KMS-11 (cell line): ENCODE measurements at regions not wholly inside any gene's neighbourhood (a gene's known extent, or its start where the extent isn't known, plus 50 kb on each side); places are given as distances from the start of the nearest gene placed in this dataset.

Source experiments
- H2AFZ ChIP-seq: fragments of 200-600 bp; sonication (generic); 2 replicates; pipeline ENCODE4 v1.6.1; 2016; ENCODE audit warnings: antibody characterized with exemption, mixed run types, low read depth
- H3K27ac ChIP-seq: fragments of 200-600 bp; sonication (generic); 2 replicates; pipeline ENCODE4 v1.6.1; 2016; ENCODE audit warnings: mild to moderate bottlenecking, mixed run types
- H3K27me3 ChIP-seq: fragments of 200-600 bp; sonication (generic); 2 replicates; pipeline ENCODE4 v1.6.1; 2017; ENCODE audit warnings: mild to moderate bottlenecking, low read depth, mixed run types, moderate library complexity; ENCODE audit not compliant: insufficient read depth
- H3K36me3 ChIP-seq: fragments of 200-600 bp; sonication (generic); 2 replicates; pipeline ENCODE4 v1.6.1; 2017; ENCODE audit warnings: mild to moderate bottlenecking, mixed run types; ENCODE audit not compliant: insufficient read depth
- H3K4me1 ChIP-seq: fragments of 200-600 bp; sonication (generic); 2 replicates; pipeline ENCODE4 v1.6.1; 2016; ENCODE audit warnings: mild to moderate bottlenecking, low read depth, mixed run types; ENCODE audit not compliant: poor library complexity, severe bottlenecking
- H3K4me2 ChIP-seq: fragments of 200-600 bp; sonication (generic); 2 replicates; pipeline ENCODE4 v1.7.0; 2016; ENCODE audit warnings: mild to moderate bottlenecking, mixed run types
- H3K4me3 ChIP-seq: fragments of 200-600 bp; sonication (generic); IDR thresholded peaks from 2 replicates; pipeline ENCODE4 v1.6.1; 2017; ENCODE audit warnings: low read depth, low read length, mixed read lengths; ENCODE audit not compliant: insufficient read depth
- H3K79me2 ChIP-seq: fragments of 200-600 bp; sonication (generic); 2 replicates; pipeline ENCODE4 v1.6.1; 2016; ENCODE audit warnings: low read depth, mixed run types; ENCODE audit not compliant: insufficient read depth
- H3K9ac ChIP-seq: fragments of 200-600 bp; sonication (generic); 2 replicates; pipeline ENCODE4 v1.6.1; 2016; ENCODE audit warnings: mild to moderate bottlenecking, mixed run types
- H4K20me1 ChIP-seq: fragments of 200-600 bp; sonication (generic); 2 replicates; pipeline ENCODE4 v1.6.1; 2016; ENCODE audit warnings: mild to moderate bottlenecking, mixed run types; ENCODE audit not compliant: insufficient read depth
- CTCF ChIP-seq: fragments of 200-600 bp; sonication (generic); conservative IDR thresholded peaks from 2 replicates; pipeline ENCODE4 v1.6.1; 2017; ENCODE audit warnings: low read depth, mild to moderate bottlenecking, antibody characterized with exemption, low read length, moderate library complexity, mixed read lengths

DNA sequence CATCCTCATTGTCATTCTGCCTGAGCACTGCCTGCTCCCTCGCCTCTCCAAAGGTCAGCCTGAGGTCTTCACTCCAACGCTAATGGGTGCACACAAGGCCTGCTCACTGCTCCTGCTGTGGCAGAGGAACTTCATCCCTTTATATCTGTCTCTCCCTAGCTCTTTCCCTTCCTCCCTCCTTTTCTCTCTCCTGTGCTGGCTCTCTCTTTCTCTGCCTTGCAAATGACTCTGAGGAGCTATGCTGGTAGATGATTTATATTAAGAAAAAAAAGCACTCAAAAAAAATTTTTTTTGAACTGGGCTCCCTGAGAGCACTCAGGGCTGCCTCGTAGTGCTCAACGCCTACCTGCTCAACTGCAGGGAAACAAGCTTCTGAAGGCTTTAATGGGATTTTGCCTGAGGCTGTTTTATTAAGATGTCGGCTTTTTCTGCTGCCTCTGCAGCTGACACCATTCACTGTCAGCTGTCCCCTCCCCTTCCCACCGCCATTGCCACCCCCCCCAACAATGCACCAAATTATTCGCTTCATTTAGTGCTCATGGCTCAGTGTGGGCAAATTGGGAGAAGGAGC lies 137.7 kb upstream of the DEFB112 start:
- Histone ChIP-seq H3K4me3 (no peak overlapping the region), H3K27me3 (no peaks in the 10 kb centered on the region), H3K9ac (no peak overlapping the region), H3K4me2 (no peak overlapping the region), H3K36me3 (no peaks in the 10 kb centered on the region), H4K20me1 (no peaks in the 10 kb centered on the region), H3K27ac (no peak overlapping the region), H3K4me1 (no peaks in the 10 kb centered on the region), H3K79me2 (no peaks in the 10 kb centered on the region), H2AFZ (no peak overlapping the region)
- no peak for TF ChIP-seq CTCF

GRCh38 chr6:50198245-50198644 lies 148.5 kb upstream of the DEFB112 start:
- no peaks in the 10 kb centered on the region for H3K27me3 ChIP-seq
- no peak overlapping the region for H3K27ac ChIP-seq
- no peak for TF ChIP-seq CTCF
- no peaks in the 10 kb centered on the region for H4K20me1 ChIP-seq
- H3K36me3 ChIP-seq = no peaks in the 10 kb centered on the region
- H3K4me1 ChIP-seq = no peaks in the 10 kb centered on the region
- no peak overlapping the region for H3K9ac ChIP-seq
- H2AFZ ChIP-seq = no peak overlapping the region
- no peak overlapping the region for H3K4me3 ChIP-seq
- no peak overlapping the region for H3K4me2 ChIP-seq
- no peaks in the 10 kb centered on the region for H3K79me2 ChIP-seq

DNA sequence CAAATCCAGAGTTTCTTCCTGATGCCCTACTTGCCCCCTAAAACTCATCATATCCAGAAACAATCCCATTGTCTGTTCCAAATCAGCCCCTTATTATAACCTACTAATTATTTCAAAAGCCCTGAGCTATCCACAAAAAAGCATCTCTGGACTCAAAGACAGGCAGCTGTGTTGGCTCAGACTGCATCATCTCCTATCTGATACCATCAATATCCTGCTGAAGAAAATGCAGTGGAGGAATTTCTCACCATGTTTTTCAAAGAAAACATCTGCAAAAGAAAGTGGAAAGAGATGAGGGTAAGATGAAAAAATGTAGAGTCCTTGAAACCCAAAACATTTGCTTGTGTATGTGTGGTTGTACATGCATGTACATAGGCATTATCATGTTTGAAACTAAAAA lies 153.0 kb upstream of the DEFB112 start:
- Histone ChIP-seq H3K27me3 (no peaks in the 10 kb centered on the region), H3K9ac (no peak overlapping the region), H3K4me2 (no peak overlapping the region), H3K36me3 (no peaks in the 10 kb centered on the region), H2AFZ (no peak overlapping the region), H3K27ac (no peak overlapping the region), H4K20me1 (no peaks in the 10 kb centered on the region), H3K4me3 (no peak overlapping the region), H3K4me1 (no peaks in the 10 kb centered on the region), H3K79me2 (no peaks in the 10 kb centered on the region)
- no peak for TF ChIP-seq CTCF

GRCh38 chr6:50211582-50211981 lies 161.9 kb upstream of the DEFB112 start:
- no peaks in the 10 kb centered on the region for H3K79me2 ChIP-seq
- no peaks in the 10 kb centered on the region for H3K4me1 ChIP-seq
- H2AFZ ChIP-seq = no peak overlapping the region
- no peak overlapping the region for H3K27ac ChIP-seq
- H3K9ac ChIP-seq = no peak overlapping the region
- no peak for TF ChIP-seq CTCF
- no peak overlapping the region for H3K4me2 ChIP-seq
- H4K20me1 ChIP-seq = no peaks in the 10 kb centered on the region
- H3K36me3 ChIP-seq = no peaks in the 10 kb centered on the region
- H3K27me3 ChIP-seq = no peaks in the 10 kb centered on the region
- no peak overlapping the region for H3K4me3 ChIP-seq

DNA sequence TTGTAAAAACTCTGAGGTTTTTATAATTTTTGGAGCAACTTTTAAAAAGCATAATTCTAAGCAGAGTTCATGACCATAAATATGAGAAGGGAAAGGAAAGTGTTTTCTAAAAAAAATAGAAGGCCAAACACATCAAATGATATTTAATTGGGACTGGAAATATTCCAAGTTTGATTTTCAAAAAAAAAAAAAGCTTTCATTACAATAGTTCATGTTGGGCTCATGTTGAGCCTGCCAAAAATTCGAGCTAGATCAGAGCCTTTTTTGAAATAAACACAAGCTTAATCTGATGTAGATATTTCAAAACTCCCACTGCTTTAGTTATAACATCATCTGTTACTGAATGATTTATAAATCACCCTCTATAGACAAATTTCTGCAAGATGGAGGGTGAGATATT lies 163.4 kb upstream of the DEFB112 start:
- TF ChIP-seq CTCF = no peak
- no peak overlapping the region for H3K27ac ChIP-seq

More for the DNA sequence above, 163.4 kb upstream of the DEFB112 start:
- no peaks in the 10 kb centered on the region for H3K27me3 ChIP-seq
- no peak overlapping the region for H3K9ac ChIP-seq
- H3K4me1 ChIP-seq = no peaks in the 10 kb centered on the region
- no peaks in the 10 kb centered on the region for H3K79me2 ChIP-seq
- H3K4me3 ChIP-seq = no peak overlapping the region
- no peaks in the 10 kb centered on the region for H4K20me1 ChIP-seq
- no peaks in the 10 kb centered on the region for H3K36me3 ChIP-seq
- no peak overlapping the region for H3K4me2 ChIP-seq
- no peak overlapping the region for H2AFZ ChIP-seq
